GM21723 (cell line): ENCODE measurements at regions not wholly inside any gene's neighbourhood (a gene's known extent, or its start where the extent isn't known, plus 50 kb on each side); places are given as distances from the start of the nearest gene placed in this dataset.
"Not testable (repeated sequence)": the region's sequence is repeated elsewhere in the genome, so short reads cannot be mapped to it uniquely, and the experiment has no call there.

Experiments
- ATAC-seq: cut with Tn5 transposase; IDR thresholded peaks from one replicate; pipeline ENCODE4 v1.9.1; 2021; ENCODE audit warnings: mild to moderate bottlenecking, moderate library complexity; ENCODE audit not compliant: unreplicated experiment

DNA sequence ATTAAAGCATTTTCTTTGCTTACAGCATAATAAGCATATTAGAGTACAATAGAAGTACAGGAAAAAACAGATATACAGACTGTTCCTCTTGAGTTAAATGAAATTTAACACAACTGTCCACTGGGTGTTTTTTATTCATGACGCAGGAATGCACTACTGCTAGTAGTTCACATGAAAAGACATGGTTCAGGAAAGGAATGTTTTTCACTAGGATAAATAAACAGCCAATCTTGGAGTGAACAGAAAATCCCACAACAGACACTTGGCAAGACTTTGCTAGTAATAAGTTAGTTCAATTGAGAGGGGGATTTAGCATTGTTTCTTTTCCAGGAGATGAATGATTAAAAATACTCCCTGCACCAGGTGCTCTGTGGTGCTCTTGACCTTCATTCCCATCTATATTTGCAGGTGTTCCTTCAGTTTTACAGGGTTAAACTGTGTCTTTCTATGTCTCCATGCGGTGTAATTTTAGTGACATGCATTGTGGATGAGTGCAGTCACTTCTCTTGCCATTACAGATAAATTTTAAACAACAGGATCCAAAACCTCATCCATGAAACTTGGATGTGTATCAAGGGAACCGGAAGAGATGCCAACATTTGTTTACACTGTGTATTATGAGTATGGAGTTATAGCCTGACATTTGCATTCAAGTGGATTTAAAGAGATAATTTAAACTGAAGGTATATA is 796.6 kb downstream of the DSC3 start:
- ATAC-seq: no peak

- ATAC-seq: no peak
Measured at GRCh38 chr18:30234755-30235154, 807.8 kb downstream of the DSC3 start.

GRCh38 chr18:30211112-30211511 is 831.4 kb downstream of the DSC3 start:
- no peak for ATAC-seq

GRCh38 chr18:30208546-30208945 is 834.0 kb downstream of the DSC3 start:
- no peak for ATAC-seq

GRCh38 chr18:30192216-30192615 is 850.3 kb downstream of the DSC3 start:
- ATAC-seq: no peak

DNA sequence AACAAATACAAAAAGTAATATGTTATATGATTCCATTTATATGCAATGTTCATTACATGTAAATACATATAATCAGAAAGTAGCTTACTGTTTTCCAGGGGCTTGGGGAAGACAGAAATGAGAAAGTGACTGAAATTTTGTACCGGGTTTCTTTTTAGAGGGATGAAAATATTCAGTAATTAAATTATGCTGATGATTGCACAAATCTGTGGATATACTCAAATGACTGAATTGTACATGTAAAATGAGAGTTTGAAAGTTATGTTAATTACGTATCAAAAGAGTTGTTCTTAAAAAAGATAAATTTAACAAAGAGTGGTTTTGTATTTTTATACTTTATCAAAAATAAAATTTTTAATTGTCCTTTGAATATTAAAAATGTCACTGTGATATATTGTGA is 856.3 kb downstream of the DSC3 start:
- ATAC-seq: no peak

DNA sequence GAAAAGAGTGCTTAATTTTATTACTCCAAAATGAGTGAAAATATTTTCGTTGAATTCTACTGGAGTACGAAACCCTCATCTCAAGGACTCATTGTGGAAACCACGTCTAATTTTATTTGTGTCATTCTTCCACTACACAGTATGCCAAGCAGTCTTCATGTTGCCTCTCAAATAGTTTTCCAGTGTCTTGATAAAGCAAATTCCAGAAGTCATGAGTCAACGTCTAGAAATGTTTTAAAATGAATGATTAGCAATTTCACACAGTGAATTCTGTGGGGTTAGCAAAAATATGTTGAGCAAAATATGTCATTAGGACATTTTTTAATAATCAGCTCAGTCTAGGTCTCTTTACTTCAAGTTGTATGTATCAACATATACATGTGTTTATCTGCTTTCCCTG is 865.5 kb downstream of the DSC3 start:
- ATAC-seq: no peak

- no peak for ATAC-seq
Measured at GRCh38 chr18:30175621-30176225, 866.8 kb downstream of the DSC3 start.

GRCh38 chr18:30175061-30175574 is 867.4 kb downstream of the DSC3 start:
- ATAC-seq: no peak

- no peak for ATAC-seq
Measured at GRCh38 chr18:30163573-30163972, 879.0 kb downstream of the DSC3 start.

- no peak for ATAC-seq
Measured at GRCh38 chr18:30160124-30160523, 882.4 kb downstream of the DSC3 start.

DNA sequence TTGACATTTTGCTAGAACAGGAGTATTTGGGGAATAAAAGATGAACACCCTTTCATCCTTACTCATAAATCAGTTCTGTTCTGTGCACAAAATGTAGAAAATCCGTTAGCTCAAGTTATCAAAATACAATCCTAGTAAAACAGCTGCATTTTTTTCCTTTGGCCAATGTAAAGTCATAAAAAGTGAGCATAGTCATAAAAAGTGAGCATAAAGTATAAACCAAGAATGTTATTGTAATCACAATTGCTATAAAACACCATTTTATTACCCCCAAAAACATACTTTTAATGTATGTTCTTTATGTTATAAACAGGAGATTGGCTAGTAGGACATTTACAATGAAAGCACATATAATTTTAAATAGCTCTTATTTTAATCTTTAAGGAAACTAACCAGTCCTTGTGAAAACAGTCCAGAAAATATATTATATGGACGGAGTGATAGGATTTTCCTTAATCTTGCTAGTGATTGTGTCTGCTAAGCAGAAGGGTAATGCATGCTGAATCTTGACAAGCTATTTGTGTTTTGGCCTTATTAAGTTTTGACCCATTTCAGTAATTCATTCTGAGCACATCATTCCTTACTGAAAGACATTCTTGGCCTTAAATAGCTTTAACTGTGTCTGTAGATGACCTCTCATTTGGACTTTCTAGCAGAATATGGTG is 891.8 kb downstream of the DSC3 start:
- no peak for ATAC-seq

GRCh38 chr18:30149585-30149984 is 893.0 kb downstream of the DSC3 start:
- no peak for ATAC-seq

DNA sequence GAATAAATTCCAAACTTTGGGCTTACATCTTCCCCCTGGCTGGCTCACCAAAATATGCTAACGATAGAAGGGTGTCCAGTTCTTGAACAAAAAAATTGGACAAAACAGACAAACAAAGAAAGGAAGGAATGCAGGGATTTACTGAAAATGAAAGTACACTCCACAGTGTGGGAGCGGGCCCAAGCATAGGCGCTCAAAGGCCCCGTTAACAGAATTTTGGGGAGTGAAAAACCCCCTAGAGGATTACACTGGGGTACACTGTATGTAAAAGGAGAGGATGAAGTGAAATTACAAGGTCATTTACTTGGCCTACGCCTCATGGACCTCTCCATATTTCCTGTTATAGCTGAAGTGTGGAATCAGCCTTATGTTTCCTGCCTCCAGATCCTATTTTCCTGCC is 899.7 kb downstream of the DSC3 start:
- ATAC-seq: no peak

- ATAC-seq: no peak
Measured at GRCh38 chr18:30142248-30142647, 900.3 kb downstream of the DSC3 start.

- not testable (repeated sequence) for ATAC-seq
Measured at GRCh38 chr18:30141506-30141905, 901.0 kb downstream of the DSC3 start.

GRCh38 chr18:30139631-30140287 is 902.8 kb downstream of the DSC3 start:
- ATAC-seq: no peak

DNA sequence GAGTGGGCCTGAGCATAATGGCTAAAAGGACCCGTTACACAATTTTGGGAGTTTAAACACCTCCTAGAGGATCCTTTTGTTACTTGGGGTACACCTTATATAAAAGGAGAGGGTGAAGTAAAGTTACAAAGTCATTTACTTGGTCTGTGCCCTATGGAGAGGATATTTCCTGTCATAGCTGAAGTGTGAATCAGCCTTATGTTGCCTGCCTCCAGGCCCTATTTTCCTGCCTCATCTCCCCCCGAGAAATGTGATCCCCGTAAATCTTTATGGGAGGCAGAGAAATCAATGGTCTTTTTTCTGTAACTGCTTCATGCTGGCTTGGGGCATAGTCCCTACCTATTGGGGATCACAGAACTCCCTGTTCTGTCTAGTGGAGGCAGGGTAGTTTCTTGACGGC is 906.6 kb downstream of the DSC3 start:
- no peak for ATAC-seq

DNA sequence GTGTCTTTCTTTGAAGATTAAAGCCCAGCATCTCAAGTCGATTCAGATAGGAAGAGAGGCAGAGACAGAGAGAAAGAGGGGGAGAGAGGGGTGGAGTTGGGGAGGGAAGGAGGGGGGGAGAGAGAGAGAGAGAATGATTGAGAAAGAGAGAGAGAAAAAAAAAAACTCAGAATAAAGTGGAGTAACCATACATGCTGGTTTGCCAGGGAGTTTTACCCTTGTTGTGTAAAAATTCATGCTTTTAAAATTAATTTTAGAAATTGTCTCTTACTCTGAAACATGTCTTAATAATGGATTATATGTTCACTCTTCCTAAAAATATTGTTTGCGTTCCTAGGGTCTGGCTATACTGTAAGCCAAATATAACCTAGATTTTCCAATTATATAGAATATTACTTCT is 908.5 kb downstream of the DSC3 start:
- ATAC-seq: no peak

DNA sequence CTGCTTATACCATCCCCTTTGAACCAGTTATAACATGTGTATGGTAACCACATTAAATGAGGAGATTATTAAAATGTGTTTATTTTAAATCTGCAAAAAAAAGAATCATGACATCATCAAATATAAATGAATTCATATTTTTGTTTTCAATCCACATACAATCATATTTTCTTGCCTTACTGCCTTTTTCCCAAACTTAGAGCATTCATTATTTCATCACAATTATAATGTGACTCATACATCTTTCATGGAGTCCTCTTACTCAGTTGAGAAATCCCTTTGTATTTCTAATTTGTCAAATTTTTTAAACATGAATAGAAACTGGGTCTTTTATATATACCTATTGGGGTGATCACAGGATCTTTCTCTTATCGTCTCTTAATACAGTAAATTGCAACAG is 909.6 kb downstream of the DSC3 start:
- no peak for ATAC-seq

DNA sequence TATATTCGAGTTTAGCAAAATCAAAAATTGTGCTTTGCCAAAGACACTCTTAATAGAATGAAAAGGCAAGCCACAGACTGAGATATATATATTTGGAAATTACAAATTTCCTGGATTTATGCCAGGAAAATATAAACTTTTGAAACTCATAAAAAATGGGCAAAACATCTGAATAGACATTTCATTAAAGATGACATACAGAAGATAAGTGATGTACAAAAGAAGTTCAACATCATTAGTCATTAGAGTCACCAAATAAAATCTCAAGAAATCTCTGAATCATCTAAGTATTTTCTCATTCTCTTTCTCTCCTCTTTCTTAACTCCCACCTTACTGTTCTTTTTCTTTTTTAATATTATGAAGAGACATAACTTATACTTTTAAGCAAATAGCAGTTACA is 921.1 kb downstream of the DSC3 start:
- ATAC-seq: no peak

DNA sequence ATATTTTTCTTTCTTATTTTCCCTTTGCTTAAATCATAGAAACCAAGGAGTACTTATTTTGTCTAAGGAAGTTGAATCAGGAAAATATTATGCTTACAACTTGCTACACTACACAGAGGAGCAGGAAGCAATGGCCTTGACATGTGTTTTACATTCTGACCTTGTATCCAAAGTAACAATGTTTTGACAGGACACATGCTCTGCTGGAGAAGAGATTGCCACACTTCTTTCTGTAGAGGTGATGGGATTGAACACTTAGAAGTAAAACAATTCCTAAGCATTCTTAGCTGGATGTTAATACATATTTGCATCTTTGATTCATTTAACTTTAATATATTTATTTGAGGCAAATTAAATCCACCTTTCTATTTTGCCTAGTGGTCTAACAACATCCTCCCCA is 929.1 kb downstream of the DSC3 start:
- ATAC-seq: no peak
